HepG2 (cell line): ENCODE measurements at regions not wholly inside any gene's neighbourhood (a gene's known extent, or its start where the extent isn't known, plus 50 kb on each side); places are given as distances from the start of the nearest gene placed in this dataset.

ENCODE experiments used
- ATAC-seq: fragments of 200-7000 bp; cut with Tn5 transposase; 3 replicates; pipeline ENCODE4 v1.9.1; 2020; ENCODE audit warnings: mild to moderate bottlenecking, moderate library complexity
- BruUV-seq: library from RNA; stranded (reverse); fragments of 400-500 nt; replicated peaks from 2 replicates; lab custom pipeline; 2021; lab: Mats Ljungman, UMichigan
- CTCF ChIA-PET: fragments of 300-600 bp; formaldehyde crosslinking; extraction: SDS; loops from one replicate; lab custom pipeline; 2021; ENCODE audit warnings: low total read pairs, inconsistent platforms, low intra/inter-chr PET ratio; lab: Yijun Ruan, JAX
- POLR2A ChIA-PET: fragments of 350-600 bp; sonication (Branson Sonifier 250); formaldehyde crosslinking; loops from one replicate; lab custom pipeline; 2020; ENCODE audit warnings: antibody characterized with exemption, inconsistent platforms; lab: Yijun Ruan, JAX
- DNase-seq: peaks from one replicate; pipeline ENCODE4 v3.0.0-alpha.2; 2015; ENCODE audit warnings: low spot score
- FAIRE-seq: peaks from 3 replicates; lab custom pipeline; 2011; peaks lifted over from hg19 to GRCh38; lab: Jason Lieb, UNC
- H2AFZ ChIP-seq: one replicate; pipeline ENCODE4 v1.6.1; 2011; ENCODE audit warnings: low read length, inconsistent platforms
- H3K27ac ChIP-seq: fragments of 300-600 bp; 3 replicates; pipeline ENCODE4 v1.8.0; 2011; ENCODE audit warnings: mixed run types, mild to moderate bottlenecking, mixed read lengths, low read length, inconsistent platforms; ENCODE audit not compliant: insufficient read depth; ENCODE audit errors: extremely low read length
- H3K27me3 ChIP-seq, 2 experiments: fragments of 200-600 bp in 1 of 2; 2 replicates in 1 of 2; 3 replicates in 1 of 2; pipeline versions ENCODE4 v1.6.0 to v1.8.0; 2011; ENCODE audit warnings: low read length in 2 of 2, mild to moderate bottlenecking in 2 of 2, moderate library complexity in 2 of 2, inconsistent platforms in 1 of 2; ENCODE audit not compliant: insufficient read depth in 2 of 2, control insufficient read depth in 1 of 2
- H3K36me3 ChIP-seq, 2 experiments: fragments of 200-600 bp in 1 of 2; replicated peaks in 1 of 2; 2 replicates in 1 of 2; 3 replicates in 1 of 2; pipeline versions ENCODE4 v1.5.1 to v1.8.0; 2011; ENCODE audit warnings: low read length in 2 of 2, inconsistent platforms in 1 of 2; ENCODE audit not compliant: insufficient read depth in 2 of 2, control insufficient read depth in 1 of 2
- H3K4me1 ChIP-seq: 2 replicates; pipeline ENCODE4 v1.5.1; 2012; ENCODE audit warnings: low read length, inconsistent platforms; ENCODE audit not compliant: insufficient read depth
- H3K4me2 ChIP-seq: 2 replicates; pipeline ENCODE4 v1.6.0; 2011; ENCODE audit warnings: low read depth, low read length, inconsistent platforms
- H3K4me3 ChIP-seq, 3 experiments: fragments of 200-600 bp in 1 of 3; sonication (generic), shearing (Covaris generic) in 1 of 3; replicated peaks in 1 of 3; 2 replicates each; pipeline ENCODE4 v1.5.1; 2011 to 2016; ENCODE audit warnings: low read length in 3 of 3, inconsistent platforms in 2 of 3, low read depth in 2 of 3, mild to moderate bottlenecking in 2 of 3, control low read depth in 1 of 3, mixed read lengths in 1 of 3; ENCODE audit not compliant: insufficient read depth in 1 of 3
- H3K79me2 ChIP-seq: one replicate; pipeline ENCODE4 v1.6.1; 2011; ENCODE audit warnings: low read length, inconsistent platforms; ENCODE audit not compliant: insufficient read depth
- H3K9ac ChIP-seq: 2 replicates; pipeline ENCODE4 v1.6.0; 2011; ENCODE audit warnings: mild to moderate bottlenecking, low read depth, low read length, inconsistent platforms; ENCODE audit not compliant: insufficient read depth
- H3K9me3 ChIP-seq: 2 replicates; pipeline ENCODE4 v1.5.1; 2012; ENCODE audit warnings: mild to moderate bottlenecking, low read length
- H4K20me1 ChIP-seq: 2 replicates; pipeline ENCODE4 v1.6.0; 2011; ENCODE audit warnings: inconsistent platforms, mild to moderate bottlenecking, low read length, moderate library complexity; ENCODE audit not compliant: insufficient read depth
- HDAC6 ChIP-seq: fragments of 200-600 bp; sonication (generic); IDR thresholded peaks from 2 replicates; pipeline ENCODE4 v1.7.0; 2017; ENCODE audit warnings: mild to moderate bottlenecking, antibody characterized with exemption, low read length, low read depth
- LCORL ChIP-seq, 2 experiments: fragments of 450-650 bp in 1 of 2; sonication (generic) in 1 of 2; formaldehyde crosslinking in 1 of 2; IDR thresholded peaks; 2 replicates each; pipeline versions ENCODE4 v1.5.0 to v1.6.1; 2017 to 2020; ENCODE audit warnings: antibody characterized with exemption in 1 of 2, missing genetic modification reagents in 1 of 2
- MTERF4 ChIP-seq: sonication (generic); formaldehyde crosslinking; IDR thresholded peaks from 2 replicates; pipeline ENCODE4 v1.8.0; 2023; ENCODE audit warnings: mild to moderate bottlenecking, missing genetic modification reagents
- NR1H2 ChIP-seq: sonication (generic); formaldehyde crosslinking; IDR thresholded peaks from 2 replicates; pipeline ENCODE4 v1.8.1; 2022; ENCODE audit warnings: low read depth, missing genetic modification reagents, borderline replicate concordance
- NR2F6 ChIP-seq, 2 experiments: IDR thresholded peaks; 2 replicates each; pipeline ENCODE4 v1.6.1; 2016; ENCODE audit warnings: antibody characterized with exemption in 1 of 2, mild to moderate bottlenecking in 1 of 2
- SRSF9 ChIP-seq: fragments of 200-400 bp; formaldehyde crosslinking; IDR thresholded peaks from 2 replicates; pipeline ENCODE4 v1.6.1; 2018; ENCODE audit warnings: borderline replicate concordance, mild to moderate bottlenecking, low read depth, low read length; ENCODE audit not compliant: insufficient read depth, poor library complexity, severe bottlenecking
- TFDP1 ChIP-seq: IDR thresholded peaks from 2 replicates; pipeline ENCODE4 v1.6.1; 2016; ENCODE audit warnings: missing compliant biosample characterization, missing genetic modification reagents, borderline replicate concordance
- ZNF547 ChIP-seq: sonication (generic); formaldehyde crosslinking; IDR thresholded peaks from 2 replicates; pipeline ENCODE4 v1.5.1; 2020; ENCODE audit warnings: mild to moderate bottlenecking, missing genetic modification reagents
- ZNF713 ChIP-seq: sonication (generic); formaldehyde crosslinking; IDR thresholded peaks from 2 replicates; pipeline ENCODE4 v1.4.0; 2020; ENCODE audit warnings: mild to moderate bottlenecking, missing genetic modification reagents
- ZNF792 ChIP-seq: IDR thresholded peaks from 2 replicates; pipeline ENCODE4 v1.6.1; 2016
- WGBS: methylation state at CpG from one replicate; pipeline ENCODE4 v1.1.6; 2017; ENCODE audit warnings: low lambda C conversion rate; 5-methylcytosine and 5-hydroxymethylcytosine counted together
- in situ Hi-C: cut with HindIII; loops from 2 replicates; pipeline ENCODE4 v1.10.0; 2017; ENCODE audit warnings: low pct_unique_long_range_greater_than_20kb; ENCODE audit not compliant: extremely low pct_ligation_motif_present
- intact Hi-C: fragments of 100-400 bp; cut with micrococcal nuclease; formaldehyde crosslinking; loops from one replicate; pipeline ENCODE4 v1.10.0; 2022; ENCODE audit not compliant: unreplicated experiment

- TF ChIP-seq LCORL (IDR thresholded peaks at IDR 0.05) (no peak), LCORL (CRISPR knock-in tag; IDR thresholded peaks at IDR 0.05) (no peak), HDAC6 (no peak)
Measured at GRCh38 chr4:124025000-124025399, 628.4 kb downstream of the SPRY1 start (continued).

DNA sequence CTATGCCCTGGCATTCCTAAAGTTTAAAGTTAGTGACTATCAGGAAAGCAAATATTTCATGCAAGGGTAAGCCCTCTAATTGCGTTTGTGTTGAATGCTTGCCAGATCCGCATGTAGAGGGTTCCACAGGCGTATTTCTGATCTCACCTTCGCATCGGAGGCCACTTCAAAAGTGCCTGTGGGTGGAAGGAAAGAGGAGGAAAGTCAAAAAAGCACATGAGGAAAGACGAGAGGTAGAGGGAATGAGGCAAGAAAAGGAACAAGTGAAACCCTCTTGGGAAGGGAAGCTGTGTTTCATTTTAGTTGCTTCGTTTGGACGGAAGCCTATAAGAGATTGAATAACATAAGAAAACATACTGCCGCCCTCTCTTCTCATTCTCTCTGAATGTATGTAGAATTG is 628.8 kb downstream of the SPRY1 start:
- Histone ChIP-seq H3K27ac (no peak overlapping the region), H4K20me1 (no peaks in the 10 kb centered on the region), H3K4me3 (no peak overlapping the region; a peak in 1 of 6 replicates), H3K4me2 (peak overlapping the region; percentile 50), H3K9ac (no peak overlapping the region), H3K27me3 (no peaks in the 10 kb centered on the region; a peak in 1 of 5 replicates), H3K36me3 (no peaks in the 10 kb centered on the region), H2AFZ (peak overlapping the region; percentile 32), H3K4me1 (peaks cover 6% of the 10 kb centered on the region; the same call in 1 of the 2 replicates), H3K9me3 (no peaks in the 10 kb centered on the region), H3K79me2 (no peaks in the 10 kb centered on the region)
- ChIA-PET POLR2A (no interaction called here), CTCF (no interaction called here)
- ATAC-seq (no peak), FAIRE-seq (no peak), DNase-seq (no peak)
- 21% methylated on average over 9 of the region's 9 CpGs for WGBS
- TF ChIP-seq ZNF547 (CRISPR knock-in tag) (no peak), NR1H2 (CRISPR knock-in tag) (no peak)
- intact Hi-C loops (no loop called here), in situ Hi-C loops (no loop called here)
- no TSS peak for BruUV-seq

DNA sequence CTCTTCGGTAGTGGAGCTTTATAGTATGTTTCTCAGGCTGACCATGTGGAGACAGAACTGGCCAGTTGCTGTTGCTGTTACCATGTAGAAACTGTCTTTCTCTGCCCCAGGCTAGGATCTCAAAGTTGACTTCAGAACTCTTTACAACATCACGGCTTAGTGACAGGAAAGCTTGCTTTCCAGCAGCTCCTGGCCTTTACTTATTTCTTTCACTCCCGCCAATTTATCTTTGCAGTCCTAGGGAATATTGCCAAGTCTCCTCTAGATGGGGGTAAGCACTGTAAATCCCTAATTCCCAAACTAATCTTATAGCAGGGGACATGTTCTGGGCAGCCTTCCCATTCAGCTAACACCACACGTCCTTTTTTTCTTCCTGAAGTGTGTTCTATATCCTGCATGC is 631.6 kb downstream of the SPRY1 start:
- TF ChIP-seq NR2F6 (IDR thresholded peaks at IDR 0.05) (no peak), NR2F6 (CRISPR knock-in tag; IDR thresholded peaks at IDR 0.05) (no peak), TFDP1 (CRISPR knock-in tag) (no peak), SRSF9 (no peak), MTERF4 (CRISPR knock-in tag) (no peak), ZNF792 (CRISPR knock-in tag) (no peak), ZNF713 (CRISPR knock-in tag) (no peak)
- no peaks in the 10 kb centered on the region for H4K20me1 ChIP-seq
- H3K79me2 ChIP-seq = no peaks in the 10 kb centered on the region
- peaks cover 6% of the 10 kb centered on the region; the same call in 1 of the 2 replicates for H3K4me1 ChIP-seq
- no peaks in the 10 kb centered on the region; a peak in 1 of 5 replicates for H3K27me3 ChIP-seq
- BruUV-seq = no TSS peak
- FAIRE-seq (no peak), DNase-seq (no peak), ATAC-seq (no peak)
- in situ Hi-C loops = no loop called here
- H3K9me3 ChIP-seq = no peaks in the 10 kb centered on the region
- no peak overlapping the region for H3K27ac ChIP-seq
- intact Hi-C loops = no loop called here
- no peak overlapping the region for H3K4me3 ChIP-seq
- no peak overlapping the region for H3K4me2 ChIP-seq
- WGBS = 6% methylated on average over 4 of the region's 4 CpGs
- CTCF ChIA-PET = no interaction called here
- POLR2A ChIA-PET = no interaction called here
- no peaks in the 10 kb centered on the region for H3K36me3 ChIP-seq
- H2AFZ ChIP-seq = peak overlapping the region; percentile 28
- no peak overlapping the region for H3K9ac ChIP-seq
